Left ventricle myocardium inferior (tissue), 1 donor: ENCODE measurements at regions not wholly inside any gene's neighbourhood (a gene's known extent, or its start where the extent isn't known, plus 50 kb on each side); places are given as distances from the start of the nearest gene placed in this dataset.

Experiments used
- DNase-seq: peaks from one replicate; pipeline ENCODE4 v3.0.0-alpha.2; 2020
- H3K27ac ChIP-seq: fragments of 200-600 bp; replicated peaks from 2 replicates; pipeline ENCODE4 v1.8.0; 2021
- H3K27me3 ChIP-seq: fragments of 200-600 bp; 2 replicates; pipeline ENCODE4 v1.8.0; 2021; ENCODE audit warnings: low read depth
- H3K36me3 ChIP-seq: fragments of 200-600 bp; 2 replicates; pipeline ENCODE4 v1.8.0; 2021
- H3K4me1 ChIP-seq: fragments of 200-600 bp; 2 replicates; pipeline ENCODE4 v1.8.0; 2021
- H3K4me3 ChIP-seq: fragments of 200-600 bp; 2 replicates; pipeline ENCODE4 v1.8.0; 2021; ENCODE audit warnings: mild to moderate bottlenecking, moderate library complexity
- H3K9me3 ChIP-seq: fragments of 200-600 bp; replicated peaks from 2 replicates; pipeline ENCODE4 v1.8.0; 2021
- CTCF ChIP-seq: fragments of 200-600 bp; IDR thresholded peaks from 2 replicates; pipeline ENCODE4 v1.8.0; 2021; ENCODE audit warnings: antibody characterized with exemption, mild to moderate bottlenecking, borderline replicate concordance
- intact Hi-C: fragments of 100-400 bp; cut with micrococcal nuclease; formaldehyde crosslinking; loops from one replicate; pipeline ENCODE4 v1.11.0; 2022
- donor health status: DM: no; HTN: yes; CAD: no; lungs with severe emphysema.

- intact Hi-C loops, result no loop called here
- no peaks in the 10 kb centered on the region for H3K4me1 ChIP-seq
- TF ChIP-seq CTCF, result no peak
- no peak overlapping the region for H3K27ac ChIP-seq
- H3K4me3 ChIP-seq, result no peak overlapping the region
- no peaks in the 10 kb centered on the region for H3K9me3 ChIP-seq
- H3K36me3 ChIP-seq, result no peaks in the 10 kb centered on the region
- DNase-seq, result no peak
- H3K27me3 ChIP-seq, result peaks cover 100% of the 10 kb centered on the region
These were observed 134.3 kb upstream of the PRR20G start for GRCh38 chr3:127421943-127422662.

- Histone ChIP-seq H3K9me3 (no peaks in the 10 kb centered on the region), H3K4me3 (no peak overlapping the region), H3K4me1 (no peaks in the 10 kb centered on the region), H3K36me3 (no peaks in the 10 kb centered on the region), H3K27me3 (peaks cover 100% of the 10 kb centered on the region), H3K27ac (no peak overlapping the region)
- no peak for TF ChIP-seq CTCF
- no peak for DNase-seq
- intact Hi-C loops, result no loop called here
These were observed 133.0 kb upstream of the PRR20G start for GRCh38 chr3:127420829-127421228.

GRCh38 chr3:127419641-127420553 lies 132.1 kb upstream of the PRR20G start:
- intact Hi-C loops, result no loop called here
- no peak for TF ChIP-seq CTCF
- DNase-seq, result no peak
- H3K9me3 ChIP-seq, result no peaks in the 10 kb centered on the region
- no peaks in the 10 kb centered on the region for H3K36me3 ChIP-seq
- H3K4me1 ChIP-seq, result no peaks in the 10 kb centered on the region
- H3K27ac ChIP-seq, result no peak overlapping the region
- peaks cover 100% of the 10 kb centered on the region for H3K27me3 ChIP-seq
- H3K4me3 ChIP-seq, result no peak overlapping the region

- no peaks in the 10 kb centered on the region for H3K36me3 ChIP-seq
- TF ChIP-seq CTCF, result no peak
- no peaks in the 10 kb centered on the region for H3K9me3 ChIP-seq
- H3K27me3 ChIP-seq, result peaks cover 100% of the 10 kb centered on the region
- no peak overlapping the region for H3K4me3 ChIP-seq
- intact Hi-C loops, result no loop called here
- no peak overlapping the region for H3K27ac ChIP-seq
- no peak for DNase-seq
- H3K4me1 ChIP-seq, result no peaks in the 10 kb centered on the region
These were observed 131.3 kb upstream of the PRR20G start for GRCh38 chr3:127419182-127419581.

GRCh38 chr3:127418560-127419147 lies 130.8 kb upstream of the PRR20G start:
- H3K4me1 ChIP-seq, result no peaks in the 10 kb centered on the region
- no peak overlapping the region for H3K27ac ChIP-seq
- H3K27me3 ChIP-seq, result peaks cover 100% of the 10 kb centered on the region
- H3K36me3 ChIP-seq, result no peaks in the 10 kb centered on the region
- DNase-seq, result no peak
- intact Hi-C loops, result no loop called here
- H3K4me3 ChIP-seq, result no peak overlapping the region
- no peaks in the 10 kb centered on the region for H3K9me3 ChIP-seq
- TF ChIP-seq CTCF, result no peak
